Uterus (tissue), 3 donors: ENCODE measurements at regions not wholly inside any gene's neighbourhood (a gene's known extent, or its start where the extent isn't known, plus 50 kb on each side); places are given as distances from the start of the nearest gene placed in this dataset.

Experiments
- DNase-seq, 2 donors: peaks; one replicate each; pipeline ENCODE4 v3.0.0-alpha.2; 2019 to 2020
- H3K27ac ChIP-seq, 2 donors: fragments of 200-600 bp; sonication (generic); 1 replicate in 1 of 2; 2 replicates in 1 of 2; pipeline ENCODE4 v1.5.1; 2016 to 2018
- H3K27me3 ChIP-seq, 2 donors: fragments of 200-600 bp; sonication (generic); one replicate each; pipeline ENCODE4 v1.5.1; 2018 to 2019; ENCODE audit warnings: control low read depth in 1 of 2
- H3K36me3 ChIP-seq, 2 donors: fragments of 200-600 bp; sonication (generic); one replicate each; pipeline ENCODE4 v1.5.1; 2019; ENCODE audit warnings: control low read depth in 1 of 2
- H3K4me1 ChIP-seq, 2 donors: fragments of 200-600 bp; sonication (generic); one replicate each; pipeline ENCODE4 v1.5.1; 2018 to 2019; ENCODE audit warnings: control low read depth in 1 of 2
- H3K4me3 ChIP-seq, 2 donors: fragments of 200-600 bp; sonication (generic); 1 replicate in 1 of 2; 2 replicates in 1 of 2; pipeline ENCODE4 v1.5.1; 2018 to 2019; ENCODE audit warnings: mild to moderate bottlenecking in 1 of 2
- H3K9me3 ChIP-seq, 2 donors: fragments of 200-600 bp; sonication (generic); one replicate each; pipeline ENCODE4 v1.5.1; 2019; ENCODE audit warnings: control low read depth in 1 of 2
- CTCF ChIP-seq, 4 experiments: fragments of 200-600 bp in 2 of 4; fragments of 450-650 bp in 2 of 4; sonication (generic) in 2 of 4; IDR thresholded peaks; one replicate each; pipeline ENCODE4 v1.5.1; 2016 to 2019; ENCODE audit warnings: antibody characterized with exemption in 4 of 4, mild to moderate bottlenecking in 2 of 4, moderate library complexity in 1 of 4
- POLR2A ChIP-seq, 2 donors: fragments of 450-650 bp; IDR thresholded peaks; one replicate each; pipeline ENCODE4 v1.6.1; 2016; ENCODE audit warnings: antibody characterized with exemption in 2 of 2, mild to moderate bottlenecking in 1 of 2, moderate library complexity in 1 of 2
- intact Hi-C: fragments of 100-400 bp; cut with DNase I; formaldehyde crosslinking; loops from one replicate; pipeline ENCODE4 v1.15.1; 2023; ENCODE audit warnings: low total_unique reads
- donor health status: DM: yes; HTN: yes; CAD: no.

- intact Hi-C loops, result no loop called here
- no peaks in the 10 kb centered on the region for H3K27me3 ChIP-seq
- no peak for TF ChIP-seq POLR2A (IDR thresholded peaks at IDR 0.05)
- no peak for TF ChIP-seq CTCF (IDR thresholded peaks at IDR 0.05)
- no peak overlapping the region for H3K27ac ChIP-seq
- no peaks in the 10 kb centered on the region for H3K9me3 ChIP-seq
- H3K4me3 ChIP-seq, result no peak overlapping the region
- DNase-seq, result no peak
- H3K4me1 ChIP-seq, result no peaks in the 10 kb centered on the region
- no peaks in the 10 kb centered on the region for H3K36me3 ChIP-seq
These were observed 160.4 kb upstream of the PWP1 start for GRCh38 chr12:107525063-107525718.

GRCh38 chr12:107525719-107526554 lies 159.7 kb upstream of the PWP1 start:
- Histone ChIP-seq H3K4me1 (no peaks in the 10 kb centered on the region), H3K9me3 (no peaks in the 10 kb centered on the region), H3K27ac (no peak overlapping the region), H3K36me3 (no peaks in the 10 kb centered on the region), H3K4me3 (no peak overlapping the region), H3K27me3 (no peaks in the 10 kb centered on the region)
- DNase-seq, result no peak
- TF ChIP-seq POLR2A (IDR thresholded peaks at IDR 0.05) (no peak), CTCF (IDR thresholded peaks at IDR 0.05) (no peak)
- intact Hi-C loops, result no loop called here

GRCh38 chr12:107526555-107527180 lies 158.9 kb upstream of the PWP1 start:
- H3K9me3 ChIP-seq, result no peaks in the 10 kb centered on the region
- intact Hi-C loops, result no loop called here
- no peak overlapping the region for H3K27ac ChIP-seq
- TF ChIP-seq CTCF (IDR thresholded peaks at IDR 0.05), result no peak
- TF ChIP-seq POLR2A (IDR thresholded peaks at IDR 0.05), result no peak
- H3K4me1 ChIP-seq, result no peaks in the 10 kb centered on the region
- H3K4me3 ChIP-seq, result no peak overlapping the region
- H3K27me3 ChIP-seq, result no peaks in the 10 kb centered on the region
- no peaks in the 10 kb centered on the region for H3K36me3 ChIP-seq
- no peak for DNase-seq

DNA sequence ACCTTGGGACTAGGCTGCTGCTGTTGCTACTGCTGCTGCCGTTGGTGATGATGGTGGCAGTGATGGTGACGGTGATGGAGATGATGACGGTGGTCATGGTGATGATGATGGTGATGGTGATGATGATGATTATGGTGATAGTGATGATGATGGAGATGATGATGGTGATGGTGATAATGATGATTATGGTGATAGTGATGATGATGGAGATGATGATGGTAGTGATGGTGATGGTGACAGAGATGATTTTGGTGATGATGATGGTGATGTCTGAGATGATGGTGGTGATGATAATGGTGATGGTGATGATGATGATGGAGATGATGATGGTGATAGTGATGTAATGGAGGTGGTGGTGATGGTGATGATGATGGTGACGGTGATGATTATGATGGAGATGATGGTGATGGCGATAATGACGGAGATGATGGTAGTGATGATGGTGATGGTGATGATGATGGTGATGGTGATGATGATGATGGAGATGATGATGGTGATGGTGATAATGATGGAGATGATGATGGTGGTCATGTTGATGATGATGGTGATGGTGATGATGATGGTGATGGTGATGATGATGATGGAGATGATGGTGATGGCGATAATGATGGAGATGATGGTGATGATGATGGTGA lies 156.8 kb upstream of the PWP1 start:
- intact Hi-C loops, result no loop called here
- TF ChIP-seq POLR2A (IDR thresholded peaks at IDR 0.05), result no peak
- Histone ChIP-seq H3K27ac (no peak overlapping the region), H3K27me3 (no peaks in the 10 kb centered on the region), H3K9me3 (peaks cover 0 to 3% of the 10 kb centered on the region in 2 donors), H3K4me3 (no peak overlapping the region), H3K4me1 (no peaks in the 10 kb centered on the region), H3K36me3 (no peaks in the 10 kb centered on the region)
- no peak for DNase-seq

- DNase-seq, result no peak
- TF ChIP-seq CTCF (IDR thresholded peaks at IDR 0.05) (no peak), POLR2A (IDR thresholded peaks at IDR 0.05) (no peak)
- Histone ChIP-seq H3K4me1 (no peaks in the 10 kb centered on the region), H3K27me3 (no peaks in the 10 kb centered on the region), H3K4me3 (no peak overlapping the region), H3K36me3 (no peaks in the 10 kb centered on the region), H3K27ac (no peak overlapping the region), H3K9me3 (peaks cover 0 to 3% of the 10 kb centered on the region in 2 donors)
- intact Hi-C loops, result no loop called here
These were observed 155.6 kb upstream of the PWP1 start for GRCh38 chr12:107529991-107530390.
